SK-N-SH treated with all-trans-retinoic acid at 6 μM for 48 hours (cell line): ENCODE measurements at regions not wholly inside any gene's neighbourhood (a gene's known extent, or its start where the extent isn't known, plus 50 kb on each side); places are given as distances from the start of the nearest gene placed in this dataset.

Source experiments
- ATAC-seq: fragments of 200-7000 bp; cut with Tn5 transposase; 3 replicates; pipeline ENCODE4 v1.9.1; 2020; ENCODE audit warnings: mild to moderate bottlenecking, moderate library complexity
- ARNTL ChIP-seq: fragments of 450-650 bp; formaldehyde crosslinking; IDR thresholded peaks from 2 replicates; pipeline ENCODE4 v1.5.0; 2020; ENCODE audit warnings: low read depth, mild to moderate bottlenecking, moderate library complexity, borderline replicate concordance
- BACH2 ChIP-seq: fragments of 250-450 bp; sonication (Bioruptor Pico); IDR thresholded peaks from 2 replicates; pipeline ENCODE4 v1.9.0; 2021; ENCODE audit warnings: mild to moderate bottlenecking, borderline replicate concordance
- CREB5 ChIP-seq: fragments of 250-450 bp; sonication (Bioruptor Pico); IDR thresholded peaks from 2 replicates; pipeline ENCODE4 v1.5.1; 2020; ENCODE audit warnings: low read depth, mild to moderate bottlenecking, moderate library complexity
- CSDC2 ChIP-seq: fragments of 250-450 bp; sonication (Bioruptor Pico); IDR thresholded peaks from 2 replicates; pipeline ENCODE4 v1.5.0; 2020; ENCODE audit warnings: mild to moderate bottlenecking, moderate library complexity
- CSRNP3 ChIP-seq: fragments of 250-450 bp; sonication (Bioruptor Pico); IDR thresholded peaks from 2 replicates; pipeline ENCODE4 v1.5.1; 2021; ENCODE audit warnings: mild to moderate bottlenecking, moderate library complexity
- ESRRG ChIP-seq: fragments of 250-450 bp; sonication (Bioruptor Pico); IDR thresholded peaks from 2 replicates; pipeline ENCODE4 v1.6.1; 2021; ENCODE audit warnings: mild to moderate bottlenecking
- GLIS3 ChIP-seq: fragments of 250-450 bp; sonication (Bioruptor Pico); IDR thresholded peaks from 2 replicates; pipeline ENCODE4 v1.5.0; 2020; ENCODE audit warnings: mild to moderate bottlenecking, moderate library complexity
- ISL1 ChIP-seq: fragments of 250-450 bp; sonication (Bioruptor Pico); IDR thresholded peaks from 2 replicates; pipeline ENCODE4 v2.1.2; 2022; ENCODE audit warnings: mild to moderate bottlenecking, moderate library complexity
- OSR1 ChIP-seq: fragments of 250-450 bp; sonication (Bioruptor Pico); IDR thresholded peaks from 2 replicates; pipeline ENCODE4 v1.8.0; 2022; ENCODE audit warnings: moderate library complexity, mild to moderate bottlenecking, inconsistent platforms
- PATZ1 ChIP-seq: fragments of 250-450 bp; sonication (Bioruptor Pico); IDR thresholded peaks from 2 replicates; pipeline ENCODE4 v1.8.0; 2020; ENCODE audit warnings: mild to moderate bottlenecking, moderate library complexity, borderline replicate concordance
- POU6F1 ChIP-seq: fragments of 250-450 bp; sonication (Bioruptor Pico); IDR thresholded peaks from 2 replicates; pipeline ENCODE4 v1.8.0; 2021; ENCODE audit warnings: low read depth, mild to moderate bottlenecking, moderate library complexity, borderline replicate concordance
- PPARA ChIP-seq: fragments of 250-450 bp; sonication (Bioruptor Pico); IDR thresholded peaks from 2 replicates; pipeline ENCODE4 v1.5.0; 2020; ENCODE audit warnings: mild to moderate bottlenecking, borderline replicate concordance
- RARB ChIP-seq: fragments of 250-450 bp; sonication (Bioruptor Pico); IDR thresholded peaks from 2 replicates; pipeline ENCODE4 v1.8.0; 2021; ENCODE audit warnings: mild to moderate bottlenecking, moderate library complexity
- SNAI2 ChIP-seq: fragments of 250-450 bp; sonication (Bioruptor Pico); IDR thresholded peaks from 2 replicates; pipeline ENCODE4 v1.5.0; 2020; ENCODE audit warnings: mild to moderate bottlenecking, moderate library complexity
- TCF4 ChIP-seq: fragments of 250-450 bp; sonication (Bioruptor Pico); IDR thresholded peaks from 2 replicates; pipeline ENCODE4 v1.8.0; 2021; ENCODE audit warnings: mild to moderate bottlenecking, moderate library complexity, borderline replicate concordance
- TOX ChIP-seq: fragments of 250-450 bp; sonication (Bioruptor Pico); IDR thresholded peaks from 2 replicates; pipeline ENCODE4 v1.8.0; 2021; ENCODE audit warnings: mild to moderate bottlenecking, moderate library complexity, borderline replicate concordance
- TSHZ2 ChIP-seq: fragments of 250-450 bp; sonication (Bioruptor Pico); IDR thresholded peaks from 2 replicates; pipeline ENCODE4 v1.5.0; 2020; ENCODE audit warnings: mild to moderate bottlenecking, moderate library complexity
- ZC3H10 ChIP-seq: fragments of 250-450 bp; sonication (Bioruptor Pico); IDR thresholded peaks from 2 replicates; pipeline ENCODE4 v1.5.1; 2021; ENCODE audit warnings: mild to moderate bottlenecking, moderate library complexity
- ZFP3 ChIP-seq: fragments of 250-450 bp; sonication (Bioruptor Pico); IDR thresholded peaks from 2 replicates; pipeline ENCODE4 v1.5.0; 2020; ENCODE audit warnings: mild to moderate bottlenecking, moderate library complexity
- ZNF565 ChIP-seq: fragments of 450-650 bp; formaldehyde crosslinking; conservative IDR thresholded peaks from 2 replicates; pipeline ENCODE4 v1.5.0; 2020; ENCODE audit warnings: low read depth, mild to moderate bottlenecking, moderate library complexity
- ZNF70 ChIP-seq: fragments of 450-650 bp; formaldehyde crosslinking; IDR thresholded peaks from 2 replicates; pipeline ENCODE4 v1.5.0; 2020; ENCODE audit warnings: mild to moderate bottlenecking, moderate library complexity
- ZNF8 ChIP-seq: fragments of 450-650 bp; formaldehyde crosslinking; IDR thresholded peaks from 2 replicates; pipeline ENCODE4 v1.5.0; 2020; ENCODE audit warnings: mild to moderate bottlenecking, moderate library complexity

GRCh38 chr3:145864336-145864735 is 296.6 kb downstream of the PLOD2 start (continued):
- no peak for TF ChIP-seq GLIS3 (CRISPR knock-in tag)

- TF ChIP-seq POU6F1: no peak
- no peak for TF ChIP-seq TSHZ2 (CRISPR knock-in tag)
- no peak for TF ChIP-seq ZNF70
- no peak for TF ChIP-seq ZNF8 (CRISPR knock-in tag)
- TF ChIP-seq CSDC2 (CRISPR knock-in tag): no peak
- TF ChIP-seq TOX (CRISPR knock-in tag): no peak
- TF ChIP-seq GLIS3 (CRISPR knock-in tag): no peak
- no peak for TF ChIP-seq RARB
- TF ChIP-seq PATZ1 (CRISPR knock-in tag): no peak
- no peak for TF ChIP-seq TCF4 (CRISPR knock-in tag)
- no peak for TF ChIP-seq CSRNP3 (CRISPR knock-in tag)
- no peak for TF ChIP-seq OSR1 (CRISPR knock-in tag)
- TF ChIP-seq ZC3H10: no peak
- no peak for TF ChIP-seq ZNF565 (CRISPR knock-in tag)
- no peak for TF ChIP-seq ARNTL (CRISPR knock-in tag)
- no peak for TF ChIP-seq ISL1
- TF ChIP-seq, all 23 proteins: peak for 0
- no peak for ATAC-seq
These were observed 295.5 kb downstream of the PLOD2 start for GRCh38 chr3:145865399-145866018.

GRCh38 chr3:145869958-145870357 is 291.0 kb downstream of the PLOD2 start:
- TF ChIP-seq BACH2 (CRISPR knock-in tag) (no peak), OSR1 (CRISPR knock-in tag) (no peak)
- no peak for ATAC-seq

GRCh38 chr3:145882436-145882835 is 278.5 kb downstream of the PLOD2 start:
- no peak for ATAC-seq
- TF ChIP-seq SNAI2 (CRISPR knock-in tag): no peak
- TF ChIP-seq ISL1: no peak
- TF ChIP-seq CSRNP3 (CRISPR knock-in tag): no peak
- TF ChIP-seq ZC3H10: no peak
- TF ChIP-seq TSHZ2 (CRISPR knock-in tag): no peak
- no peak for TF ChIP-seq BACH2 (CRISPR knock-in tag)
- TF ChIP-seq TCF4 (CRISPR knock-in tag): no peak
- no peak for TF ChIP-seq ZNF8 (CRISPR knock-in tag)
- no peak for TF ChIP-seq ZFP3
- no peak for TF ChIP-seq PPARA (CRISPR knock-in tag)
- TF ChIP-seq GLIS3 (CRISPR knock-in tag): no peak
- no peak for TF ChIP-seq CREB5 (CRISPR knock-in tag)
- TF ChIP-seq RARB: no peak
- TF ChIP-seq ZNF70: no peak
- TF ChIP-seq ESRRG (CRISPR knock-in tag): no peak
